HepG2 (cell line): ENCODE measurements at regions not wholly inside any gene's neighbourhood (a gene's known extent, or its start where the extent isn't known, plus 50 kb on each side); places are given as distances from the start of the nearest gene placed in this dataset.

Experiments
- ATF1 ChIP-seq: IDR thresholded peaks from 2 replicates; pipeline ENCODE4 v1.6.1; 2016; ENCODE audit warnings: mild to moderate bottlenecking, control low read depth
- FOXO1 ChIP-seq: sonication (generic); formaldehyde crosslinking; IDR thresholded peaks from 2 replicates; pipeline ENCODE4 v1.4.0; 2020; ENCODE audit warnings: missing genetic modification reagents
- HOXA9 ChIP-seq: sonication (generic); formaldehyde crosslinking; IDR thresholded peaks from 2 replicates; pipeline ENCODE4 v1.8.1; 2022; ENCODE audit warnings: missing genetic modification reagents, mild to moderate bottlenecking, moderate library complexity, borderline replicate concordance
- NFE2 ChIP-seq: sonication (generic); formaldehyde crosslinking; IDR thresholded peaks from 2 replicates; pipeline ENCODE4 v1.4.0; 2020; ENCODE audit warnings: missing genetic modification reagents
- NRL ChIP-seq: sonication (generic); formaldehyde crosslinking; IDR thresholded peaks from 2 replicates; pipeline ENCODE4 v1.5.0; 2020; ENCODE audit warnings: missing genetic modification reagents, mild to moderate bottlenecking, moderate library complexity, borderline replicate concordance
- PITX1 ChIP-seq: sonication (generic); formaldehyde crosslinking; IDR thresholded peaks from 2 replicates; pipeline ENCODE4 v1.5.1; 2020; ENCODE audit warnings: mild to moderate bottlenecking, missing genetic modification reagents
- SP4 ChIP-seq: sonication (generic); formaldehyde crosslinking; IDR thresholded peaks from 2 replicates; pipeline ENCODE4 v1.8.1; 2023; ENCODE audit warnings: mild to moderate bottlenecking, missing genetic modification reagents
- SRSF1 ChIP-seq: fragments of 200-400 bp; formaldehyde crosslinking; optimal IDR thresholded peaks from 2 replicates; pipeline ENCODE3; 2017; ENCODE audit warnings: mild to moderate bottlenecking, low read depth, low read length, moderate library complexity
- TARDBP ChIP-seq: sonication (generic); formaldehyde crosslinking; IDR thresholded peaks from 2 replicates; pipeline ENCODE4 v1.8.0; 2022; ENCODE audit warnings: mild to moderate bottlenecking, missing genetic modification reagents
- THYN1 ChIP-seq: sonication (generic); formaldehyde crosslinking; IDR thresholded peaks from 2 replicates; pipeline ENCODE4 v1.8.1; 2023; ENCODE audit warnings: low read depth, mild to moderate bottlenecking, moderate library complexity, missing genetic modification reagents, borderline replicate concordance
- ZNF292 ChIP-seq: sonication (generic); formaldehyde crosslinking; IDR thresholded peaks from 2 replicates; pipeline ENCODE4 v1.8.1; 2022; ENCODE audit warnings: mild to moderate bottlenecking, low read depth, missing genetic modification reagents, borderline replicate concordance
- ZNF331 ChIP-seq: sonication (generic); formaldehyde crosslinking; IDR thresholded peaks from 2 replicates; pipeline ENCODE4 v1.4.0; 2020; ENCODE audit warnings: missing genetic modification reagents
- TF ChIP-seq, protein P1 (sequence below): sonication (generic); formaldehyde crosslinking; IDR thresholded peaks from 2 replicates; pipeline ENCODE4 v1.4.0; 2020; ENCODE audit warnings: missing genetic modification reagents
- TF ChIP-seq, protein P2 (sequence below): fragments of 450-650 bp; IDR thresholded peaks from 2 replicates; pipeline ENCODE4 v1.6.1; 2017
- TF ChIP-seq, protein P3 (sequence below): sonication (generic); formaldehyde crosslinking; IDR thresholded peaks from 2 replicates; pipeline ENCODE4 v1.9.0; 2021; ENCODE audit warnings: missing genetic modification reagents, borderline replicate concordance
- TF ChIP-seq, protein P4 (sequence below): sonication (generic); formaldehyde crosslinking; IDR thresholded peaks from 2 replicates; pipeline ENCODE4 v1.9.0; 2021; ENCODE audit warnings: missing genetic modification reagents, borderline replicate concordance
- TF ChIP-seq, protein P5 (sequence below): sonication (generic); formaldehyde crosslinking; IDR thresholded peaks from 2 replicates; pipeline ENCODE4 v1.5.1; 2020; ENCODE audit warnings: mild to moderate bottlenecking, moderate library complexity, missing genetic modification reagents

DNA sequence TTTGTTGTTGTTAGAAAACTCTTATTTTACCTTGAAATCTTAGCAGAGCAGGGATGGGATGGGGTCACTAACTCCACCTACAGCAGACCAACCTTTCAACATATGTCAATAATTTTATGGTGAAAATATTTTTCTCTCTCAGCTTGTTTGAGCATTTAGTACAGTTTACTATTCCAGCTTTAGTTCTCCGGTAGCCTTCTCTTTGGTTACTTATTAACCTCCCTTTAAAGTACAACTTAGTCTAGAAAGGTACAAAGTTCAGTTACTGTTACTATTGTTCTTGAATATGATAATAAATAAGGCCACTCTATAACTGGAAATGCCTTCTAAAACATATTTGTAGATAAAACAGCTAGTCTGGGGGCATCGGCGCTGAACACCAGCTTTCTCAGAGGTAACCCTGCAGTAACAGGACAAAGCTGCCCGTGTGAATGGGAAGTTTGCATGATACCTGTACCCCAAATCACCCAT lies 233.3 kb downstream of the PCSK1 start (continued):
- TF ChIP-seq, protein P1, sequence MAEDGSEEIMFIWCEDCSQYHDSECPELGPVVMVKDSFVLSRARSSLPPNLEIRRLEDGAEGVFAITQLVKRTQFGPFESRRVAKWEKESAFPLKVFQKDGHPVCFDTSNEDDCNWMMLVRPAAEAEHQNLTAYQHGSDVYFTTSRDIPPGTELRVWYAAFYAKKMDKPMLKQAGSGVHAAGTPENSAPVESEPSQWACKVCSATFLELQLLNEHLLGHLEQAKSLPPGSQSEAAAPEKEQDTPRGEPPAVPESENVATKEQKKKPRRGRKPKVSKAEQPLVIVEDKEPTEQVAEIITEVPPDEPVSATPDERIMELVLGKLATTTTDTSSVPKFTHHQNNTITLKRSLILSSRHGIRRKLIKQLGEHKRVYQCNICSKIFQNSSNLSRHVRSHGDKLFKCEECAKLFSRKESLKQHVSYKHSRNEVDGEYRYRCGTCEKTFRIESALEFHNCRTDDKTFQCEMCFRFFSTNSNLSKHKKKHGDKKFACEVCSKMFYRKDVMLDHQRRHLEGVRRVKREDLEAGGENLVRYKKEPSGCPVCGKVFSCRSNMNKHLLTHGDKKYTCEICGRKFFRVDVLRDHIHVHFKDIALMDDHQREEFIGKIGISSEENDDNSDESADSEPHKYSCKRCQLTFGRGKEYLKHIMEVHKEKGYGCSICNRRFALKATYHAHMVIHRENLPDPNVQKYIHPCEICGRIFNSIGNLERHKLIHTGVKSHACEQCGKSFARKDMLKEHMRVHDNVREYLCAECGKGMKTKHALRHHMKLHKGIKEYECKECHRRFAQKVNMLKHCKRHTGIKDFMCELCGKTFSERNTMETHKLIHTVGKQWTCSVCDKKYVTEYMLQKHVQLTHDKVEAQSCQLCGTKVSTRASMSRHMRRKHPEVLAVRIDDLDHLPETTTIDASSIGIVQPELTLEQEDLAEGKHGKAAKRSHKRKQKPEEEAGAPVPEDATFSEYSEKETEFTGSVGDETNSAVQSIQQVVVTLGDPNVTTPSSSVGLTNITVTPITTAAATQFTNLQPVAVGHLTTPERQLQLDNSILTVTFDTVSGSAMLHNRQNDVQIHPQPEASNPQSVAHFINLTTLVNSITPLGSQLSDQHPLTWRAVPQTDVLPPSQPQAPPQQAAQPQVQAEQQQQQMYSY (CRISPR knock-in tag) = no peak
- TF ChIP-seq, protein P2, sequence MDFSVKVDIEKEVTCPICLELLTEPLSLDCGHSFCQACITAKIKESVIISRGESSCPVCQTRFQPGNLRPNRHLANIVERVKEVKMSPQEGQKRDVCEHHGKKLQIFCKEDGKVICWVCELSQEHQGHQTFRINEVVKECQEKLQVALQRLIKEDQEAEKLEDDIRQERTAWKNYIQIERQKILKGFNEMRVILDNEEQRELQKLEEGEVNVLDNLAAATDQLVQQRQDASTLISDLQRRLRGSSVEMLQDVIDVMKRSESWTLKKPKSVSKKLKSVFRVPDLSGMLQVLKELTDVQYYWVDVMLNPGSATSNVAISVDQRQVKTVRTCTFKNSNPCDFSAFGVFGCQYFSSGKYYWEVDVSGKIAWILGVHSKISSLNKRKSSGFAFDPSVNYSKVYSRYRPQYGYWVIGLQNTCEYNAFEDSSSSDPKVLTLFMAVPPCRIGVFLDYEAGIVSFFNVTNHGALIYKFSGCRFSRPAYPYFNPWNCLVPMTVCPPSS = no peak
- no peak for TF ChIP-seq THYN1 (CRISPR knock-in tag)
- TF ChIP-seq, protein P3, sequence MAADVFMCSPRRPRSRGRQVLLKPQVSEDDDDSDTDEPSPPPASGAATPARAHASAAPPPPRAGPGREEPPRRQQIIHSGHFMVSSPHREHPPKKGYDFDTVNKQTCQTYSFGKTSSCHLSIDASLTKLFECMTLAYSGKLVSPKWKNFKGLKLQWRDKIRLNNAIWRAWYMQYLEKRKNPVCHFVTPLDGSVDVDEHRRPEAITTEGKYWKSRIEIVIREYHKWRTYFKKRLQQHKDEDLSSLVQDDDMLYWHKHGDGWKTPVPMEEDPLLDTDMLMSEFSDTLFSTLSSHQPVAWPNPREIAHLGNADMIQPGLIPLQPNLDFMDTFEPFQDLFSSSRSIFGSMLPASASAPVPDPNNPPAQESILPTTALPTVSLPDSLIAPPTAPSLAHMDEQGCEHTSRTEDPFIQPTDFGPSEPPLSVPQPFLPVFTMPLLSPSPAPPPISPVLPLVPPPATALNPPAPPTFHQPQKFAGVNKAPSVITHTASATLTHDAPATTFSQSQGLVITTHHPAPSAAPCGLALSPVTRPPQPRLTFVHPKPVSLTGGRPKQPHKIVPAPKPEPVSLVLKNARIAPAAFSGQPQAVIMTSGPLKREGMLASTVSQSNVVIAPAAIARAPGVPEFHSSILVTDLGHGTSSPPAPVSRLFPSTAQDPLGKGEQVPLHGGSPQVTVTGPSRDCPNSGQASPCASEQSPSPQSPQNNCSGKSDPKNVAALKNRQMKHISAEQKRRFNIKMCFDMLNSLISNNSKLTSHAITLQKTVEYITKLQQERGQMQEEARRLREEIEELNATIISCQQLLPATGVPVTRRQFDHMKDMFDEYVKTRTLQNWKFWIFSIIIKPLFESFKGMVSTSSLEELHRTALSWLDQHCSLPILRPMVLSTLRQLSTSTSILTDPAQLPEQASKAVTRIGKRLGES = no peak
- no peak for TF ChIP-seq NRL (CRISPR knock-in tag)
- no peak; the same call in 1 of the 2 replicates for TF ChIP-seq FOXO1 (CRISPR knock-in tag)
- TF ChIP-seq PITX1 (CRISPR knock-in tag) = no peak
- no peak for TF ChIP-seq HOXA9
- no peak; the same call in 1 of the 2 replicates for TF ChIP-seq TARDBP (CRISPR knock-in tag)
- TF ChIP-seq, protein P4, sequence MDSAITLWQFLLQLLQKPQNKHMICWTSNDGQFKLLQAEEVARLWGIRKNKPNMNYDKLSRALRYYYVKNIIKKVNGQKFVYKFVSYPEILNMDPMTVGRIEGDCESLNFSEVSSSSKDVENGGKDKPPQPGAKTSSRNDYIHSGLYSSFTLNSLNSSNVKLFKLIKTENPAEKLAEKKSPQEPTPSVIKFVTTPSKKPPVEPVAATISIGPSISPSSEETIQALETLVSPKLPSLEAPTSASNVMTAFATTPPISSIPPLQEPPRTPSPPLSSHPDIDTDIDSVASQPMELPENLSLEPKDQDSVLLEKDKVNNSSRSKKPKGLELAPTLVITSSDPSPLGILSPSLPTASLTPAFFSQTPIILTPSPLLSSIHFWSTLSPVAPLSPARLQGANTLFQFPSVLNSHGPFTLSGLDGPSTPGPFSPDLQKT (CRISPR knock-in tag) = no peak
- TF ChIP-seq ATF1 (CRISPR knock-in tag) = peak; percentile 56; the same call in 1 of the 2 replicates
- TF ChIP-seq ZNF331 (CRISPR knock-in tag) = no peak
- no peak for TF ChIP-seq SP4 (CRISPR knock-in tag)
- no peak for TF ChIP-seq NFE2
- TF ChIP-seq, protein P5, sequence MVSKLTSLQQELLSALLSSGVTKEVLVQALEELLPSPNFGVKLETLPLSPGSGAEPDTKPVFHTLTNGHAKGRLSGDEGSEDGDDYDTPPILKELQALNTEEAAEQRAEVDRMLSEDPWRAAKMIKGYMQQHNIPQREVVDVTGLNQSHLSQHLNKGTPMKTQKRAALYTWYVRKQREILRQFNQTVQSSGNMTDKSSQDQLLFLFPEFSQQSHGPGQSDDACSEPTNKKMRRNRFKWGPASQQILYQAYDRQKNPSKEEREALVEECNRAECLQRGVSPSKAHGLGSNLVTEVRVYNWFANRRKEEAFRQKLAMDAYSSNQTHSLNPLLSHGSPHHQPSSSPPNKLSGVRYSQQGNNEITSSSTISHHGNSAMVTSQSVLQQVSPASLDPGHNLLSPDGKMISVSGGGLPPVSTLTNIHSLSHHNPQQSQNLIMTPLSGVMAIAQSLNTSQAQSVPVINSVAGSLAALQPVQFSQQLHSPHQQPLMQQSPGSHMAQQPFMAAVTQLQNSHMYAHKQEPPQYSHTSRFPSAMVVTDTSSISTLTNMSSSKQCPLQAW (CRISPR knock-in tag) = no peak
- TF ChIP-seq ZNF292 (CRISPR knock-in tag) = 0 out of 2 replicates have a peak, but pooled peaks have one; percentile 24
- TF ChIP-seq SRSF1 = no peak
